ENCODE measurements at regions not wholly inside any gene's neighbourhood (a gene's known extent, or its start where the extent isn't known, plus 50 kb on each side); places are given as distances from the start of the nearest gene placed in this dataset.

DNA sequence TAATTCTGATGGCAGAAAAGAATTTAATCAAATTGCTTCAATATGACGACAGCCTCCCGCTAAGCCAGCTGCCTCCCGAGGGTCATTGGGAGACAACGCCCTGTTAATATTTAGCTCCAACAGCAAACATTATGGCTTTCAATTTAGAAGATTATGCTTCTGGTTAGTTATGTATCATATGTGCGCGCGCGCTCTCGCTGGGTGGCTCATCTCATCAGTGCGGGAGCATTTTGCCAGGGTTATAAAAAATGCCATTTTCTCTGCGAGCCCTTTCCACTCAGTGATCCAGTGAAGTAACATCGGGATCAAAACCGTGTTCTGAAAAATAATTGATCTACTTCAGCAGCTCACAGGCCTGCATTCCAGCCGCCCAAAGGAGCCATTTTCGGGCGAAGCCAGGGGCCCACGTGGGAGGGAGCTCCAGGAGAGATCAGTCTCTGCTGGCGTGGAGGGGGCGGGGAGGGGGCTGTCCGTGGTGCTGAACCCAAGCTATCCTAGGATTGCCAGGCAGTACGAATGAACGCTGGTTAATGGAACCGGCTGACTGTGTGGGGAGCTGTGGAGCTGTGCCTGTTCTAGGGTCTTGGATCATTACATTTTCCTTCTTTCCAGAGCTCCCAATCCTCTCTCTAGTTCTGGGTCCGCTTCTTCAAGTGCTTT lies 219.1 kb upstream of the ZC3H12A start:
- DNase-seq (ENCODE audit: low read depth in 2 of 2), result no peak
- Histone ChIP-seq H3K9me3 (ENCODE audit: control insufficient read depth, insufficient read depth, low read depth, low read length) (no peaks in the 10 kb centered on the region), H3K9ac (ENCODE audit: insufficient read depth, low read length) (no peak overlapping the region), H3K4me1 (ENCODE audit: control insufficient read depth, extremely low read depth, insufficient read depth, low read length) (no peaks in the 10 kb centered on the region), H3K4me2 (ENCODE audit: extremely low read depth, insufficient read depth, low read length) (no peak overlapping the region), H3K27me3 (ENCODE audit: control insufficient read depth, insufficient read depth, low read length) (no peaks in the 10 kb centered on the region), H2AFZ (ENCODE audit: low read length) (no peak overlapping the region), H3K79me2 (ENCODE audit: control insufficient read depth, insufficient read depth, low read length) (no peaks in the 10 kb centered on the region), H3K27ac (ENCODE audit: insufficient read depth, low read length) (no peak overlapping the region), H4K20me1 (ENCODE audit: control insufficient read depth, extremely low read depth, insufficient read depth, low read length) (no peaks in the 10 kb centered on the region), H3K36me3 (ENCODE audit: control insufficient read depth, insufficient read depth, low read length) (no peaks in the 10 kb centered on the region), H3K4me3 (replicated peaks in 1 of 4; ENCODE audit: control extremely low read depth in 1 of 4, insufficient read depth in 1 of 4, low read depth in 3 of 4, low read length in 4 of 4) (no peak overlapping the region)
- TF ChIP-seq, protein P1, sequence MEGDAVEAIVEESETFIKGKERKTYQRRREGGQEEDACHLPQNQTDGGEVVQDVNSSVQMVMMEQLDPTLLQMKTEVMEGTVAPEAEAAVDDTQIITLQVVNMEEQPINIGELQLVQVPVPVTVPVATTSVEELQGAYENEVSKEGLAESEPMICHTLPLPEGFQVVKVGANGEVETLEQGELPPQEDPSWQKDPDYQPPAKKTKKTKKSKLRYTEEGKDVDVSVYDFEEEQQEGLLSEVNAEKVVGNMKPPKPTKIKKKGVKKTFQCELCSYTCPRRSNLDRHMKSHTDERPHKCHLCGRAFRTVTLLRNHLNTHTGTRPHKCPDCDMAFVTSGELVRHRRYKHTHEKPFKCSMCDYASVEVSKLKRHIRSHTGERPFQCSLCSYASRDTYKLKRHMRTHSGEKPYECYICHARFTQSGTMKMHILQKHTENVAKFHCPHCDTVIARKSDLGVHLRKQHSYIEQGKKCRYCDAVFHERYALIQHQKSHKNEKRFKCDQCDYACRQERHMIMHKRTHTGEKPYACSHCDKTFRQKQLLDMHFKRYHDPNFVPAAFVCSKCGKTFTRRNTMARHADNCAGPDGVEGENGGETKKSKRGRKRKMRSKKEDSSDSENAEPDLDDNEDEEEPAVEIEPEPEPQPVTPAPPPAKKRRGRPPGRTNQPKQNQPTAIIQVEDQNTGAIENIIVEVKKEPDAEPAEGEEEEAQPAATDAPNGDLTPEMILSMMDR (conservative IDR thresholded peaks at IDR 0.05 in 1 of 2, IDR thresholded peaks at IDR 0.05 in 1 of 2; ENCODE audit: low read depth in 1 of 2, low read length in 2 of 2), result no peak
- TF ChIP-seq EZH2 (IDR thresholded peaks at IDR 0.05; ENCODE audit: low read length, missing control alignments), result no peak

DNA sequence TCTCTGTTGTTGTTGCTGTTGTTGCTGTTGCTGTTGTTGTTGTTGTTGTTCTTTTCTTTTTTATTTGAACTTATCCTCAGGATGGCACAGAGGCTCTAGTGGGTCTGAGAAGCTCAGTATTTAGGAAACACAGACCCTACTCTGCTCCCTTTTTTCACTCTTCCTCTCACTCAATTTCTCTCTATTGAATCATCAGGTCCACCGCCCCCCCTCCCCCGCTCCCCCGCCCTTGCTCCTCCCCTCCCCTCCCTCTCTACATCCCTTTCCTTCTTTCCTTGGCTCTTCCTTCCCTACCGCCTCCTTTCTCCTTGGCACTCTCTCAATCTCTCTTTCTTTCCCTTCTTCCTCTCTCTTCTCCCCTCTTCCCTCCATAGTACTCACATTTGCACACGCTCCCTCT lies 218.5 kb upstream of the ZC3H12A start:
- no peak overlapping the region for H3K27ac ChIP-seq (ENCODE audit: insufficient read depth, low read length)
- H3K4me1 ChIP-seq (ENCODE audit: control insufficient read depth, extremely low read depth, insufficient read depth, low read length), result no peaks in the 10 kb centered on the region
- TF ChIP-seq EZH2 (IDR thresholded peaks at IDR 0.05; ENCODE audit: low read length, missing control alignments), result no peak
- TF ChIP-seq, protein P1 (conservative IDR thresholded peaks at IDR 0.05 in 1 of 2, IDR thresholded peaks at IDR 0.05 in 1 of 2; ENCODE audit: low read depth in 1 of 2, low read length in 2 of 2), result no peak
- no peaks in the 10 kb centered on the region for H3K79me2 ChIP-seq (ENCODE audit: control insufficient read depth, insufficient read depth, low read length)
- H4K20me1 ChIP-seq (ENCODE audit: control insufficient read depth, extremely low read depth, insufficient read depth, low read length), result no peaks in the 10 kb centered on the region
- H3K4me2 ChIP-seq (ENCODE audit: extremely low read depth, insufficient read depth, low read length), result no peak overlapping the region
- H3K4me3 ChIP-seq (replicated peaks in 1 of 4; ENCODE audit: control extremely low read depth in 1 of 4, insufficient read depth in 1 of 4, low read depth in 3 of 4, low read length in 4 of 4), result no peak overlapping the region
- H3K36me3 ChIP-seq (ENCODE audit: control insufficient read depth, insufficient read depth, low read length), result no peaks in the 10 kb centered on the region
- DNase-seq (ENCODE audit: low read depth in 2 of 2), result no peak
- H3K9ac ChIP-seq (ENCODE audit: insufficient read depth, low read length), result no peak overlapping the region
- no peak overlapping the region for H2AFZ ChIP-seq (ENCODE audit: low read length)
- H3K9me3 ChIP-seq (ENCODE audit: control insufficient read depth, insufficient read depth, low read depth, low read length), result no peaks in the 10 kb centered on the region
- no peaks in the 10 kb centered on the region for H3K27me3 ChIP-seq (ENCODE audit: control insufficient read depth, insufficient read depth, low read length)

DNA sequence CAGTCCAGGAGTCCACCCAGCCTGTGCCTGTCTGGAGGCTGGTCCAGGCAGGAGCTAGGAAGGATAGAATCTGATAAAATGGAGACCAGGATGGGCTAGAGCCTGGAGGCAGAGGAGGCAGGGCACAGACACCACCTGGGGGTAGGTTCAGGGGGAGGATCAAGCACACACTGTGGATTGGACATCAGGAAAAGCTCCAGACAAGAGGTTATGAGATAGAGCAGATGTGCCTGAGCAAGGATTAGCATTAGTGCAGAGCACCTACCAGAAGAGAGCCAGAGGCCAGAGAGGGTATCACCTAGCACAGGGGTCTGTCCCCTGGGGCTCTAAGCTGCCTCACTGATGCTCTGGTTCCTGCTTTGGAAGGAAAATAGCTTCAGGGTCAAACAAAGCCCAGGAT lies 216.7 kb upstream of the ZC3H12A start:
- no peaks in the 10 kb centered on the region for H3K36me3 ChIP-seq (ENCODE audit: control insufficient read depth, insufficient read depth, low read length)
- H4K20me1 ChIP-seq (ENCODE audit: control insufficient read depth, extremely low read depth, insufficient read depth, low read length), result no peaks in the 10 kb centered on the region
- no peaks in the 10 kb centered on the region for H3K27me3 ChIP-seq (ENCODE audit: control insufficient read depth, insufficient read depth, low read length)
- no peak for TF ChIP-seq EZH2 (IDR thresholded peaks at IDR 0.05; ENCODE audit: low read length, missing control alignments)
- TF ChIP-seq, protein P1 (conservative IDR thresholded peaks at IDR 0.05 in 1 of 2, IDR thresholded peaks at IDR 0.05 in 1 of 2; ENCODE audit: low read depth in 1 of 2, low read length in 2 of 2), result no peak
- H3K27ac ChIP-seq (ENCODE audit: insufficient read depth, low read length), result no peak overlapping the region
- no peaks in the 10 kb centered on the region for H3K4me1 ChIP-seq (ENCODE audit: control insufficient read depth, extremely low read depth, insufficient read depth, low read length)
- H3K9me3 ChIP-seq (ENCODE audit: control insufficient read depth, insufficient read depth, low read depth, low read length), result no peaks in the 10 kb centered on the region
- H3K4me2 ChIP-seq (ENCODE audit: extremely low read depth, insufficient read depth, low read length), result no peak overlapping the region
- H3K9ac ChIP-seq (ENCODE audit: insufficient read depth, low read length), result no peak overlapping the region
- DNase-seq (ENCODE audit: low read depth in 2 of 2), result no peak
- no peak overlapping the region for H2AFZ ChIP-seq (ENCODE audit: low read length)
- no peak overlapping the region for H3K4me3 ChIP-seq (replicated peaks in 1 of 4; ENCODE audit: control extremely low read depth in 1 of 4, insufficient read depth in 1 of 4, low read depth in 3 of 4, low read length in 4 of 4)
- H3K79me2 ChIP-seq (ENCODE audit: control insufficient read depth, insufficient read depth, low read length), result no peaks in the 10 kb centered on the region

Data from fibroblast of lung (primary cell).